Endometrium (tissue), 2 donors: ENCODE measurements at regions not wholly inside any gene's neighbourhood (a gene's known extent, or its start where the extent isn't known, plus 50 kb on each side); places are given as distances from the start of the nearest gene placed in this dataset.

Experiments
- FAIRE-seq: peaks from 2 replicates; lab custom pipeline; 2012; peaks lifted over from hg19 to GRCh38; lab: Jason Lieb, UNC
- donor health status: control.
- donor health status: control.

DNA sequence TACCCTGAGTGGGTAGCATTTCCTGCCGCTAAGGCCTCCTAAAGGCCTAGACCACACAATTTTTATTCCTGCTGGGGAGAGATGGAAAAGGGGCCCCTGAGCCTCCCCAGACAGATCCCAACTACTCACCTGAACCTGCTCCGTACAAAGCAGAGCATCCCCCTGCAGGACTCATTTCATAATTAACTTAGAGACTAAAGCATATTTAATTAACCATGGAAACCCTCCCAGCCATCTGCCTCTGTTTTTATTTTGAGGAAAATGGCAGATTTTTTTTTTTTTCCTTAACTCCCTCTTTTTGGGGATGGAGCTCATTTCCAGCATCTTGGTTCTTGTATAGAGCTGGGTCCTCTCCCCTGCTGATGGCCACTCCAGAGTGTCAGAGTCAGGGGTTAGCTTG, 96.5 kb upstream of the CRHR1 start:
- no peak for FAIRE-seq

DNA sequence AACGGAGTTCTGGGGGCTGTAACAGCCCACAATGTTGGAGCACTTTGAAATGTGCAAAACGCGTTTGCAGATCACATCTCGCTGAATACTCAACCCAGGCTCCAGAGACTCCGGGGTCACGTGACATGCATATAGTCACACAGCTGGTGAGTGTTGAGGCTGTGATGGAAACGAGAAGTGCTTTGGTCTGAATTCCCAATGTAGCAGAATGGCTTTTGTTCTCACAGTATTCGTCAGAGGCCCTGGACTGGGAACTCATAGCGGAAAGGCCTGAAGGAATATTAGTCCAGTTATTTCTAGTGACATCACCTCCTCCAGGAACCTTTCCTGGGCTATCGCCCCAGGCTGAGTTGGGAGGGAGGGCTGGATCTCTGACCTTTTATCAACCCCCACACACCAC, 95.8 kb upstream of the CRHR1 start:
- FAIRE-seq: no peak

DNA sequence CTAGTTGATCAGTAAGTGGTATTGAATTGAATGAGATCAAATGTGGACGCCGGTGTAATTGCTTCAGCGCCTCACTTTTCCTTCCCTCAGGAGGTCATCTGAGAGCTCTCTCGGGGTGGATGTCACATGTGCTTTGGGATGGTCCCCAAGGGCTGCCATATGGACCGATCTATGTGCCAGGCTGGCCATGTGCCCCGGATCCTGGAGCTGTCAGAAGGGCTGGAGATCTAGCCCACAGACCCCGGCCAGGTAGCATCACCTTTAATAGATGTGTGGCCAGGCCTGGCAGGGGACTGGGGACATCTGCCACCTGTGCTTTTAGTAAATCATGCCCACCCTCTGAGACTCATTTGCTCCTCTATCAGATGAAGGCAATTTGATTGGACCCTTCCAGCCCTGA, 95.3 kb upstream of the CRHR1 start:
- no peak for FAIRE-seq

DNA sequence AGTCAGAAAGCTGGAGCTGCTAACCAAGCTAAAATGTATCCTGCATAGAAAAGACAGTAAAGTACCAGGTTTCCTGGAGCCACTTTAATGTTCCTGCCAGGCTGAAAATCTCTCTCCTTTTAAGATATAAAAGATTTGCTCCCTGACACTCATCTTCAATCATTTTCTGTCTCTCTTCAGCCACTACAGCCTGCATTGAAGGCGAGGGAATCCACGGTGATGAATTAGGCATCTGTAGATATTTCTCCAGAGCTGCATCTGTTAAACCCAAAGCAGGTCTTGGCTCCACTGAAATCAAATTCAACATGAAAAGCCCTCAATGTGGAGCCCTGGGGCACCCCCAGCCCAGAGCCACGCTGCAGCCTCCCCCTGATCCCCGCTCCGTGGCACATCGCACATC, 94.7 kb upstream of the CRHR1 start:
- FAIRE-seq: no peak

DNA sequence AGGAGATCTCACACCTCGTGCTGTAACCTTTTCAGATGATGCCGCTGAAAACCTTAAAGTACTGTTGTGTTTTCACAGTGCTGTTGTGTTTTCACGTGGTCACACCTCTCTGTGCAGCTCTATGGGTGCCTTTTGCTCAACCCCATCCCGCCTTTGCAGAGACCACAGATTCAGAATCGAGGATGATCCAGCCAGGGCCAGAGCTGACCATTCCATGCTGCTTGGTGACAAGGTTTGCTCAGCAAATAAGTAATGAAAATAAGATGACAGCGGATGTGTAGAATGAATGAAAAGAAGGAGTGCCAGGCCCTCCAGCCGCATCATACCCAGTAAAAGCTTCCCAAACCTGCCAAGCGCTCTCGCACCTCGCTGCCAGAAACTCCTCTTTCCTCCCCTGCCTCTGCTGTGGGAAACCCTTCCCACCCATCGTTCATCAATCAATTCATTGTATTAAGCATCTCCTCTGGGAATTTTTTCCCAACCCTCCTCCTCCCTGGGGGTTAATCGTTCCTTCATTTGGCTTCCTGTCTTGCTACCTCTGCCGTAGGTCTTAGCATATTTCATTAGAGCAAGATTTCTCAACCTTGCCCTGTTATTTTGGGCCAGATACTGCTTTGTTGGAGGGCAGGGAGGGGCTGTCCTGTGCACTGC, 93.4 kb upstream of the CRHR1 start:
- FAIRE-seq: no peak

DNA sequence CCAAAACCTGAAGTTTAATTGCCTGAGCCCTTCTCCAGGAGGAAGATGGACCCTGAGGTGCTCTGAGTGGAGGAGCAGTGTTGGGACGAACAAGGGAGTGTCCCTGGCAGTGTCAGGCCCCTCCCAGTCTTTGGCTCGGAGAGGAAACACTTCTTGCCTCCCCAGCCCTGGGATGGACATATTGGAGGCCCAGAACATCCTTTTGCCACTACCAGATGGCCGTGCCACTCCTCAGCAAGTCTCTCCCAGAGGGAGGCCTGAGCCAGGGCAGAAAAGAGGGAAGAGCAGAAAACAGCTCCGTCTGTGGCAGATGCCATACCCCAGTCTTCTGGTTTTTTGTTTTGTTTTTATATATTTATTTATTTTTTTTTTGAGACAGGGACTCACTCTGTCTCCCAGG, 91.5 kb upstream of the CRHR1 start:
- FAIRE-seq: no peak

DNA sequence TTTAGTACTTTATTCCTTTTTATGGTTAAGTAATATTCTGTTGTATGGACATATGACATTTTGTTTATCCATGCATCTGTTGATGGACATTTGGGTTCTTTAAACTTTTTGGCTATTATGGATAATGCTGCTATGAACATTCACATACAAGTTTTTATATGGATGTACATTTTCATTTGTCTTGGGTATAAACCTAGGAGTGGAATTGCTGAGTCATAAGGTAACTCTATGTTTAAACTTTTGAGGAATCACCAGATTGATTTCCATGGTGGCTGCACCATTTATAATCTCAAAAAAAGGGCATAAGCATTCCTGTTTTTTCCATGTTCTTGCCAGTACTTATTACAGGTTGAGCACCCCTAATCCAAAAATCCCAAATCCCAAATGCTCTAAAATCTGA, 90.3 kb upstream of the CRHR1 start:
- no peak for FAIRE-seq

DNA sequence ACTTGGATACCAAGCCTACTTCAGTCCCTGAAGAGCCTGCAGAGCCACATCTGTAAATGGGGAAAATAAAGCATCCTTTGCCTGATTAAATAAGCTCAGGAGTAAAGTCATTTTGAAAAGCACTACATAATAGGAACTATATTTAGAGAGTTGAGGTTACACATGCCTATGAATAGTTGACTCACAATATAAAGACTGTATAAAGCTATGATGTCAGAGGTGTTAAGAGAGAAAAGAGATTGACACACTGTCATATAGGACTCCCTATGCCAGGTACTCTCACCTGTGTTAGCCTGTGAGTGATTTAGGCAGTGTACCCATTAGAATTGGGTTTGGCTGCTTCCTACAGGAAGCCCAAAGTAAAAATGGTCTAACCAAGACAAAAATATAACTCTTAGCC, 87.7 kb upstream of the CRHR1 start:
- no peak for FAIRE-seq

DNA sequence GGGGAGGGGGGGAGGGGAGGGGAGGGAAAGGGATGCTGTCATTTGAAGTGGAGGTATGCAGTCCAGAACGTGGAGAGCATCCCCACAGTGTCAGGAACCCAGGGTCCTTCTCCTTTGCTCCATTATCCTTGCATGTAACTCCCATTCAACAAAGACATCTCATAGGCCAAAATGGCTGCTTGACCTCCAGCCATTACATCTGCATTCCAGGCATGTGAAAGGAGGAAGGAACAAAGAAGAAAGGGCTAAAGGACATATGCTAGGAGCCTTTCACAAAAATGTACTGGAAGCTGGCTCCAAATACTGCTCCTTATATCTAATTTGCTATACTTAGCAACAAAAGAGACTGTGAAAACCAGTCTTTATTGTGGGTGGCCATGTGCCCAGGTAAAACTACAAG, 87.0 kb upstream of the CRHR1 start:
- no peak for FAIRE-seq

DNA sequence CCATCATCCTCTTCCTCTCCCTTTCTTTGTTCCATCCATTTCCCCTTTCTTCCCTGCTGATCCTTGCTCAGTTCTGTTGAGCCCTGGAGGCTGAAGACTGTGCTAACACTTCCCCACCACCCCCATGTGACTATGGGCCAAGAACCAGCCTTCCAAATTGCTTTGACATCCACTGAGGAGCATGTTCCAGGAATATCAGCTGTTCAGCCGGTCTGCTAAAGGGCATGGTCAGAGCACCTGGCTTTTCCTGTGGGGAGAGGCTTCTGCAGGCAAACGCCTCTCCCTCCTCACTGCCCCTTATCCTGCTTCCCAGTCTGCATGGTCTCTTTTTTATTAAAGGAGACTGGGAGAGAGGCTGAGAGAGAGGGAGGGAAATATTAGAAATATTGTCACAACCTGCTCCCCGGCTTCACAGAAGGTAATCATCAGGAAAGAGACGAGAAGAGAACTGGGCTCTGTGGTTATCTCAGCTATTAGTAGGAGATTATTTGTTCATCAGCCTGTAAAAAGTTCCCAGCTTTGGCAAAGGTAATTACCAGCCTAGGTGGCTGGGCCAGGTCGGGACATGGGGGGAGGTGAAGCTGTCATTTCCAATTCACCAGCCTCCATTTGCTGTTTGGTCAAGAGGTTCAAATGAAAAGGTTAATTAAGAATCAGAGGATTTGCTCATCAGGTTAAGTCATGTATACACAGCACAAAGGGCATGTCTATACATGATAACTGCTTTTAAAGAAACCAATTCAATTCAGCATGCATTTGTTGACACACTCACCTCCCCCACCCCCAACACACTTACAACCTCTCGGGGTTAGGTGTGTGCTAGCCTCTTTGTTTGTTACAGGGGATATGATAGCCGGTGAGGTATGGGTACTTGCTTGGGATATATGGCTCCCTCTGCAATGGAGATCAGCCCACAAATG, 83.7 kb upstream of the CRHR1 start:
- no peak for FAIRE-seq

DNA sequence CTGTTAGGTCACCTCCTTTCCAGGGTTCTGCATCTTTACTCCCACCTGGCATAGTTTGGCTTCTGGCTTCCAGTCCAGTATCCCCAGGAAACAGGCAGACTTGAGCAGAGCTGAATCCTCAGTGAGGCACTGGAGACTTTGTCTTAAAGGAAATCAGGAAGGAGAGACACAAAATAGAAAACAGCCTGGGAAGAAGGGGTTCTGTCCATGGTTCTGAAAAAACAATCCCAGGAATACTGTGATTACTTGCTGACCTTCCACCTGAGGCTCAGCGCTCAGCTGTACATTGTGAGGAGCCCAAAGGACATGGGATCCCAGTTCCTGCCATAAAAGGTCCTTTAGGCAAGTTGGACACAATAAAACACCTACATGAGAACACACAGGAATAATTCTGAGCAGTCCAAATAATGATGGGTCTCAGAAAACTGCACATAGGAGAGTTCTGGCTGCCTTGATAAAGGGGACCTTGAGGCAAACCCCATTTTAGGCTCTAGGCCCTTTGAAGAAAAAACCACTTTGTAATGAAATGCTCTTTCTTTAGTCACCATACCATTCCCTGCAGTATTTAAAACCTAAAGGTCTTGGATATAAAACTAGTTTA, 81.4 kb upstream of the CRHR1 start:
- no peak for FAIRE-seq

DNA sequence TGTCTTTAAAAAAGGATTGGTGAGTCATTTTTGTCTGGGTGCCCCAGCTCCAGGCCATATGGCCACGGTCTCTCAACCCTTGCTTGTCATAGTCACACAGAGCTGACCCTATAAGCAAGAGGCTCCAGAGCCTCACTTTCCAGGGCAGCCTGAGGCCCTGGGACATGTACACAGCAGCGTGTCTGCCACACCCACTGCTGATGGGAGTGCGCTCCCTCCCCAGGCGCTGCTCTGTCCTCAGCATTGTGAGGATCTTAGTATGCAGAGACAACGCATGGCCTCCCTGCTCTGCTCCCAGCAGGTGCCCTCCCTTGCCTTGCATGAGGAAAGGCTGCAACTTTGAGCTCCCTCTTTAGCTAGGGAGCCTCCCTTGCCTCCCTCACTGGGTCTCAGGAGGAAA, 80.8 kb upstream of the CRHR1 start:
- no peak for FAIRE-seq

DNA sequence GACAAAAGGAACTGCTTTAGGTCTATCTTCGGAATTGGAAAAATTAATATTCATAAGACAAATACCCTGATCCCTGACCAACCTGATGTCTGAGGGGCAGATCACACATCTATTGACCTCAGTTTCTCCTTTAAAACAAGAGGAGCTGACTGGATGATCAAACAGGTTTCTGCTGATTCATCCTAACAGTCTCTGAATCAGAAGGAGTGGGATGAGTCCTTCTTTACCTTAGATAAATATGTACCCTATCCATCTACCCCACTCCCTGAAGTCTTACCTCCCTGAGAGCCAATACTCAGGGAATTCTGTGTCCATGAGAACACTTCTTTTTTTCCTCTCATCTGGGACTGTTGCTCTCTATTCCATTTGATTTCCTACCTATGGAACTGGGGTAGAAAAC, 80.3 kb upstream of the CRHR1 start:
- no peak for FAIRE-seq

DNA sequence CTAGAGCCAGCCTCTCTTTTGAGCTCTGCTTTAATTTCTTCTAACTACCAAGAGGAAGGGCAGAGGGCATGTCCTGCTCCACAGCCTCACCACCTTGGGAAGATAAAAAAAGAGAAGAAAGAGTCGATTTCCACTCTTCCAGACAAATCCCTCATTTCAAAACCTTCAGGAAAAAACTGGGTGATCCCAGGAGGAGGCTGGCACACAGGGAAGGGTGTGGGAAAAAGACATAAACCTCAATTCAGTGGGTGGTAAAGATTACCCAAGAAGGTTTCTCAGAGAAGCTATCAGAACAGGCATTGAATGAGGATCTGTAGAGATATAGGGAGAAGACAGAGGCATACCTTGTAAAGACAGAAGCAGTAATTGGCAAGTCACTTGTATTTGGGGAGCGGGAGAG, 79.9 kb upstream of the CRHR1 start:
- FAIRE-seq: no peak

DNA sequence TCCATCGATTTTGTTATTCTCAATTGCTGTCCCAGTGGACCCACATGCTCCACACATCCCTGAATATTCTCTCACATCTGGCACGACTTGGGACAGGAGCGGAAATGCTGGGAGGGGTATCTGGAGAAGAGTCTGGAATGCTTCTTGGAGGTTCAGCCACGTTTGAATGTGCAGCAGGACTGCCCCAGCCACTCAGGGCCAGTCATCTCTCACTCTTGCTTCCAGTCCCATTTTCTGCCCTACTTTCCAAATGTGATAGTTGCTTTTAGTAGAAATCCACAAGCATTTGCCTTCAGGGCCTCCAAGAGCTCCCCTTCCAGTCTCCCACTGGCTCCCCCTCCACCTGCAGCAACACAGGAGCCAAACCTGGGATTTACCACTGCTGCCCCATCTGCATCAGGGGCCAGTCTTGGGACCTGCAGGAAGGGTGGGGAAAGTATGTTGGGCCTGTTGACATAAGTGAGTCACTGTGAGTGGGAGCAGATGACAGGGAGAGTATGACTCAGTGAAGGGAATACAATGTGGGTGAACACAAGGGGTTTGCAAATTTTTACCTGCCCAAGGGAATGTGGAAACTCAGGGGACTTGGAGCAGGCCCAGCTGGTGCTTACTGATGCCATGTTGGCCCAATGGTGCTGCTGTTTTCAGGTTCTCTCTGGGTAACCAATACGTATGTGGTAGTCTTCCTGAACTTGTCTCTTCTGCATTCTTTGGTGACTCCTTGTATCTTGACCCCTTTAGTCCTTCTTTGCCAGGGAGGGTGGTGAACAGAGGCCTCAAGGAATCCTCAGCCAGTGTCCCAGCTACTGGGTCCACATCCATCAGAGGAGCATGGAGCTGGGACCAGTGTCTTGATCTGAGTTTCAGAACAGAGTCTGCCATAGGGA, 78.8 kb upstream of the CRHR1 start:
- no peak for FAIRE-seq

DNA sequence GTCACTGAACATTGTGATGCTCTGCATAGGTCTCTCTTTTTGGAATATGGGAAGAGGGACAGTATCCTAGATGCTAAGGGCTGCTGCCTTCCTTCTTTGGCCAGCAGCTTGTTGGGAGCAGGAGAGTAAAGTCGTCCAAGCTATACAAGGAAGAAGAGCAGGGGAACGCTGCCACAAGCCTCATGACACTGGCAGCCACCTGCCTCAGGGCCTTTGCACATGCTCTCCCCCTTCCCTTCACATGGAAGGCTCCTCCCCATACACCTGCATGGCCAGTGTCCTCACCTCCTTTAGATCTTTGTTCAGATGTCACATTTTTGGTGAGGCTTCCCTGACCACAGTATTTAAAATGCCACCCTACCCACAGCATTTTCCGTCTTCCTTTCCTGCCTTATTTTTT, 78.1 kb upstream of the CRHR1 start:
- FAIRE-seq: no peak

DNA sequence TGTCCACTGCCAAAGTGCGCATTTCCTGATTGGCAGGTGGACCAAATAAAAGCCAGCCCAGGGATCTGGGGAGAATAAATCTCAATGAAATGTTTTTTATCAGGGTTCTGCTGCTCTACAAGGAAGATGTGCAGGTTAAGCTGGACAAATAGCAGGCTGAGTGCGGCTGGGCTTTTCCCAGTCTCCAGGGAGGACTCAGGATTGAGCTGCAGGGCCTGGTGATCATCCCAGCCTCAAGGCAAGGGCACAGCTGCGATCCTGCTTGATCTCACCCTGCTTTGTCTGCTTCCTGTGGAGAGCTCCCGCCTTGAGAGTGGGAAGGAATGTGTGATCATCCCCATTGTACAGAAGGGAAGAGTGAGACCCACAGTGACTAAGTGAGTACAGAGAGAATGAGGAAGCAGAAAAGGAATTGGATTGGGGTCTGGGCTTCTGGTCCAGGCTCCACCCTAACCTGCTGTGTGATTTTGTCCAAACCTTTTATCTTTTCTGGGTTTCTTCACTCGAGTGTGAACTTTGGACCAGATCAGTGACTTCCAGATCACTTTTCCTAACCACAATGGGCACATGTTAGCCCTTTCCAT, 75.3 kb upstream of the CRHR1 start:
- FAIRE-seq: no peak

DNA sequence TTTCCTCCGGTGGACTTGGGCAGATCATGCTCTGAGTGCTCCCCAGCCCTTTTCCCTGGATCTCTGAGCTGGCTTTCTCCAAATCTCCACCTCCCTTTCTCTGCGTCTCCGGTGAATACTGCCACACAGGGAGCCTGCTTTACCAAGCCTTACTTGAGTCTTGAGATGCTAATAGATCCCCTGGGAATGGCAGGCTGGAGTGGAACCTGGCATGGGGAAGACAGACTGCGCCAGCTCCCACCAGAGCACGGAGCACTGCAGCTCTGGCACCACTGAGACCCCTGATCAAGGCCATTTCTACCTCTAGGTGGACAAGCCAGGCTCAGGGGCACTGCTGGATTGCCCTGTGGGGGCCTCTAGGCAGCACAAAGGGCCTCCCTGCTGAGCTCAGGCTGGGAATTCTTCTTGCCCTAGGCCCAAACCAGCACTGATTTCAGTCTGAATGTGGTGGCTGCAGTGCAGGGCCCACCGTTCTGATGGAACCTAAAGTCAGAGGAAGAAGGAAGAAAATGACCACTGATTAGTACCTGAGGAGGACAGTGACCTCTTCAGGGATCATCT, 74.3 kb upstream of the CRHR1 start:
- no peak for FAIRE-seq

DNA sequence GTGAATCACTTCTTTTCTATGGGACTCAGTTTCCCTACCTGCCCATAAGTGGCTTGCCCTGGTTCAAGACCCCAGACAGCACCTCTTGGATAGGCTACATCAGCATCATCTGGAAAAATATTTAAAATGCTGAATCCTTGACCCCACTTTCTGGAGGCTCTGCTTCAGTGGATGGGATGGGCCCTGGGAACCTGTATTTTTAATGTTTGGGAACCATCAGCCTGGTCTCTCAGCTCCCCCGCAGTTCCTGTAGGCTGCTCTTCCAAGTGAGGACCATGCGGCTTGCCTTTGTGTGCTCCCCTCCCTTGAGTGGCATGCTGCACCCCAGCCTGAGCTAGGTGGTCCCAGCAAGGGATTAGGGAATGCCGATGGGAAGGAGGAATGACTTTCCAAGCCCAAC, 68.3 kb upstream of the CRHR1 start:
- FAIRE-seq: no peak

DNA sequence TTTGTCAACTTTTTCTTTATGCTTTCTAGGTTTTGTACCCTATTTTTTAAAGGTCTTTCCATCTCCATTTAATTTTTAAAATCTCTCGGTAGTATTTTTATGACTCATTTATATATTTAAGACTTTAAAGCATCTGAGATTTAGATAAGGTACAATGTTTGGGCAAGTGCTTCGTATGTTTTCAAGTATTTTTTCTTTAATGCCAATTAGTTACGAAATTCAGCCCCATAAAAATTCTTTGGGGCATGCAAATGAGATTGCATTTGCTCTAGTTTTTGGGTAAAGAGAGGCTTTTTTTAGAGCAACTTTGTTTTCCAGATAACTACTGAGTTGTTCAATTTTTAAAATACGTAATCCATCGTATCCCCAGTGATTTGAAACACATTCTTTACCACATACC, 65.3 kb upstream of the CRHR1 start:
- FAIRE-seq: no peak

DNA sequence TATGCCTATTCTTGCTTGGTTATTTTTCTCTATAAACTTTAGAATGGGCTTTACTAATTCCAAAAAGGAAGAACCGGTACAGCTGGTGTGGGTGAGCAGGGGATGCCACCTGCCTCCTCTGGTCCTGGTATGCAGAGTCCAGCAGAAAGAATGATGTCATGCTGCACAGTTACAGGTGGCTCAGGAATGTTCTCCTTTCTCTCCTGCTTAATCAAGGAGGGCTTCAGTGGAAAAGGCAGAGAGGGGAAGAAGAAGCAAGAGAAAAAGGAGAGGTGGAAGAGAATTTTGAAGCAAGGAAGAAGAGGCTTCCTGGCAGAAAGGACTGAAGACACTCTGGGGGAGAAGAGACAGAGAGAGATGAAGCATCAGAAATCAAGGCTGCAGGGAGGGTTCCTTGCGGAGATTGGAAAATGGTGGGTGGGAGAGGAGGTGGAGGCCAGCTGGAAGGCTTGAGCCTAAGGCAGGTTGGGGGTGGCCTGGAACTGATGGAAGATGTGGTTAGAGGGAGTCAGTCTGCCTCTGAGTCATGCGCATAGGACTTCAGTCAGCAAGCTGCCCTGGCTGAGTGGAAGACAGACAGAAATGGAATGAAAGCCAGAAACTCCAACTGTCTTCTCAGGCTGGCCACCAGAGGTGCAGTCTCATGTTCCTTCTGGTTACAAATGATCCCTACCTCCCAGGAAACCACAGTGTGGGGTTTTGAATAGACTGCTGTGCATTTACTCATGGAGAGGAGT, 64.6 kb upstream of the CRHR1 start:
- FAIRE-seq: no peak
